Lung (tissue), 11 donors: ENCODE measurements at regions not wholly inside any gene's neighbourhood (a gene's known extent, or its start where the extent isn't known, plus 50 kb on each side); places are given as distances from the start of the nearest gene placed in this dataset.

ENCODE experiments used
- ATAC-seq: fragments of 200-7000 bp; cut with Tn5 transposase; one replicate; pipeline ENCODE4 v1.9.1; 2020; ENCODE audit warnings: moderate number of reproducible peaks; ENCODE audit not compliant: insufficient read depth, low FRiP score
- DNase-seq, 3 donors: peaks; one replicate each; pipeline ENCODE4 v3.0.0-alpha.2; 2013 to 2017
- H3K27ac ChIP-seq, 2 donors: one replicate each; pipeline ENCODE4 v1.5.1; 2013; ENCODE audit warnings: mild to moderate bottlenecking in 2 of 2, moderate library complexity in 2 of 2, control low read depth in 1 of 2, inconsistent platforms in 1 of 2, low read depth in 1 of 2, low read length in 1 of 2
- H3K27me3 ChIP-seq, 3 donors: one replicate each; pipeline ENCODE4 v1.5.1; 2013; ENCODE audit warnings: low read length in 2 of 3; ENCODE audit not compliant: control insufficient read depth in 3 of 3, insufficient read depth in 3 of 3
- H3K36me3 ChIP-seq, 4 donors: one replicate each; pipeline ENCODE4 v1.5.1; 2013; ENCODE audit warnings: low read length in 4 of 4, mild to moderate bottlenecking in 1 of 4, moderate library complexity in 1 of 4; ENCODE audit not compliant: control insufficient read depth in 4 of 4, insufficient read depth in 4 of 4
- H3K4me1 ChIP-seq, 5 donors: one replicate each; pipeline ENCODE4 v1.5.1; 2013; ENCODE audit warnings: low read length in 5 of 5, mild to moderate bottlenecking in 2 of 5, moderate library complexity in 1 of 5; ENCODE audit not compliant: control insufficient read depth in 5 of 5, insufficient read depth in 5 of 5
- H3K4me3 ChIP-seq: one replicate; pipeline ENCODE4 v1.5.1; 2013; ENCODE audit warnings: mild to moderate bottlenecking, control low read depth, moderate library complexity
- H3K9ac ChIP-seq, 2 donors: one replicate each; pipeline ENCODE4 v1.5.1; 2013; ENCODE audit warnings: low read length in 2 of 2, control low read depth in 1 of 2; ENCODE audit not compliant: insufficient read depth in 1 of 2
- H3K9me3 ChIP-seq, 4 donors: one replicate each; pipeline ENCODE4 v1.5.1; 2013; ENCODE audit warnings: low read length in 3 of 4, mild to moderate bottlenecking in 1 of 4, moderate library complexity in 1 of 4; ENCODE audit not compliant: control insufficient read depth in 4 of 4, insufficient read depth in 3 of 4
- CTCF ChIP-seq: IDR thresholded peaks from 2 replicates; pipeline ENCODE4 v1.5.1; 2012; ENCODE audit warnings: mild to moderate bottlenecking; ENCODE audit errors: control extremely low read depth, extremely low read depth
- WGBS, 2 donors: extraction: QIAGEN DNeasy Blood & Tissue Kit; methylation state at CpG; one replicate each; pipeline ENCODE4 v1.1.7; 2013; 5-methylcytosine and 5-hydroxymethylcytosine counted together
- donor health status: control.
- donor health status: control.
- donor health status: Bipolar disorder and iron deficiency.
- donor health status: healthy.
- donor health status: DM: yes; HTN: yes; CAD: no.

- no peaks in the 10 kb centered on the region for H3K36me3 ChIP-seq
- H3K4me1 ChIP-seq: no peaks in the 10 kb centered on the region
- peaks cover 0 to 9% (median 4%) of the 10 kb centered on the region in 4 donors for H3K9me3 ChIP-seq
- H3K27me3 ChIP-seq: no peaks in the 10 kb centered on the region
- no peak overlapping the region for H3K9ac ChIP-seq
- H3K4me3 ChIP-seq: no peak overlapping the region
- no peak overlapping the region for H3K27ac ChIP-seq
- no peak for DNase-seq
- TF ChIP-seq CTCF: no peak
- no peak for ATAC-seq
Measured at GRCh38 chr4:177131736-177132135, 177.9 kb upstream of the NEIL3 start.

DNA sequence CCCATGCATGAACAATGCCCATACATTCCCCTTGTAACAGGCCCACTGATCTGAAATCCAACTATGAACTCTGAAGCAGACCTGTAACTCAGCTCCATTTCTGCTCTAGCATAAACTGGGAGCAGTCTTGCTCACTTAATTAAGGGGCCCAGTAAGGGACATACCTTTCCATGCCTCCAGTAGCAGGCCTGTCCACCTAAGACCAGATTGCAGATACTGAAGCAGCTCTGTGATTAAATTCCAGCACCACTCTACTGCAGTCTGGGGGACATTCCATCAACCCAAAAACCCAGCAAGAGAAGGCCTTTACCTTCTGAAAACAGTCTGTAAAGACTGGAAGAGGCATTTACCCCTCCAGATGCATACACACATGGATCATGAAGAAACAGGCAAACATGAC, 162.0 kb upstream of the NEIL3 start:
- H3K27ac ChIP-seq: no peak overlapping the region
- ATAC-seq (no peak), DNase-seq (no peak)
- no peak for TF ChIP-seq CTCF
- no peaks in the 10 kb centered on the region for H3K9me3 ChIP-seq
- no peak overlapping the region for H3K9ac ChIP-seq
- no peaks in the 10 kb centered on the region for H3K27me3 ChIP-seq
- no peaks in the 10 kb centered on the region for H3K4me1 ChIP-seq
- no peaks in the 10 kb centered on the region for H3K36me3 ChIP-seq
- no peak overlapping the region for H3K4me3 ChIP-seq

- TF ChIP-seq CTCF: no peak
- ATAC-seq: no peak
- H3K27me3 ChIP-seq: no peaks in the 10 kb centered on the region
- H3K27ac ChIP-seq: no peak overlapping the region
- WGBS, 2 donors: 78 to 79% methylated on average over 3 of the region's 3 CpGs
- H3K36me3 ChIP-seq: no peaks in the 10 kb centered on the region
- H3K4me1 ChIP-seq: no peaks in the 10 kb centered on the region
- no peak overlapping the region for H3K4me3 ChIP-seq
- no peak overlapping the region for H3K9ac ChIP-seq
- H3K9me3 ChIP-seq: peaks cover 0 to 1% (median 0%) of the 10 kb centered on the region in 4 donors
- DNase-seq: no peak
Measured at GRCh38 chr4:177155454-177155853, 154.2 kb upstream of the NEIL3 start.

- no peak for ATAC-seq
- Histone ChIP-seq H3K4me1 (no peaks in the 10 kb centered on the region), H3K4me3 (no peak overlapping the region), H3K9ac (no peak overlapping the region), H3K27me3 (no peaks in the 10 kb centered on the region), H3K36me3 (no peaks in the 10 kb centered on the region), H3K27ac (no peak overlapping the region), H3K9me3 (peaks cover 0 to 1% (median 0%) of the 10 kb centered on the region in 4 donors)
- 73 to 74% methylated on average over 6 of the region's 6 CpGs for WGBS, 2 donors
- no peak for DNase-seq
- no peak for TF ChIP-seq CTCF
Measured at GRCh38 chr4:177159600-177159999, 150.1 kb upstream of the NEIL3 start.
